Activated T-helper 1 cell treated with Interleukin-2 at 50 U/mL for 16 hours (primary cell): ENCODE measurements at regions not wholly inside any gene's neighbourhood (a gene's known extent, or its start where the extent isn't known, plus 50 kb on each side); places are given as distances from the start of the nearest gene placed in this dataset.

ENCODE experiments used
- DNase-seq: peaks from one replicate; pipeline ENCODE4 v3.0.0-alpha.2; 2020; ENCODE audit warnings: low read depth

GRCh38 chr2:12828980-12829379 is 112.2 kb downstream of the TRIB2 start:
- no peak for DNase-seq

- DNase-seq: no peak
Observed at GRCh38 chr2:12831016-12831415, 114.3 kb downstream of the TRIB2 start.

- no peak for DNase-seq
Observed at GRCh38 chr2:12834239-12834638, 117.5 kb downstream of the TRIB2 start.

GRCh38 chr2:12835733-12836132 is 119.0 kb downstream of the TRIB2 start:
- DNase-seq: no peak

- DNase-seq: no peak
Observed at GRCh38 chr2:12839339-12839738, 122.6 kb downstream of the TRIB2 start.

- DNase-seq: no peak
Observed at GRCh38 chr2:12841021-12841420, 124.3 kb downstream of the TRIB2 start.

GRCh38 chr2:12842917-12843316 is 126.2 kb downstream of the TRIB2 start:
- no peak for DNase-seq

- no peak for DNase-seq
Observed at GRCh38 chr2:12844511-12844910, 127.8 kb downstream of the TRIB2 start.

- DNase-seq: no peak
Observed at GRCh38 chr2:12847694-12848575, 131.2 kb downstream of the TRIB2 start.

- DNase-seq: no peak
Observed at GRCh38 chr2:12852135-12852534, 135.4 kb downstream of the TRIB2 start.

GRCh38 chr2:12854001-12854530 is 137.3 kb downstream of the TRIB2 start:
- DNase-seq: no peak

- no peak for DNase-seq
Observed at GRCh38 chr2:12855508-12855907, 138.8 kb downstream of the TRIB2 start.

GRCh38 chr2:12856934-12857601 is 140.3 kb downstream of the TRIB2 start:
- DNase-seq: no peak

- no peak for DNase-seq
Observed at GRCh38 chr2:12857891-12858290, 141.2 kb downstream of the TRIB2 start.

GRCh38 chr2:12858786-12859185 is 142.1 kb downstream of the TRIB2 start:
- no peak for DNase-seq

- no peak for DNase-seq
Observed at GRCh38 chr2:12861344-12861930, 144.7 kb downstream of the TRIB2 start.

GRCh38 chr2:12862541-12862940 is 145.8 kb downstream of the TRIB2 start:
- DNase-seq: no peak

- no peak for DNase-seq
Observed at GRCh38 chr2:12863937-12864336, 147.2 kb downstream of the TRIB2 start.

GRCh38 chr2:12867631-12868287 is 151.0 kb downstream of the TRIB2 start:
- no peak for DNase-seq

- DNase-seq: no peak
Observed at GRCh38 chr2:12870692-12871091, 154.0 kb downstream of the TRIB2 start.

- no peak for DNase-seq
Observed at GRCh38 chr2:12871694-12872315, 155.1 kb downstream of the TRIB2 start.

- no peak for DNase-seq
Observed at GRCh38 chr2:12877761-12878160, 161.0 kb downstream of the TRIB2 start.
